ENCODE measurements at regions not wholly inside any gene's neighbourhood (a gene's known extent, or its start where the extent isn't known, plus 50 kb on each side); places are given as distances from the start of the nearest gene placed in this dataset.

DNA sequence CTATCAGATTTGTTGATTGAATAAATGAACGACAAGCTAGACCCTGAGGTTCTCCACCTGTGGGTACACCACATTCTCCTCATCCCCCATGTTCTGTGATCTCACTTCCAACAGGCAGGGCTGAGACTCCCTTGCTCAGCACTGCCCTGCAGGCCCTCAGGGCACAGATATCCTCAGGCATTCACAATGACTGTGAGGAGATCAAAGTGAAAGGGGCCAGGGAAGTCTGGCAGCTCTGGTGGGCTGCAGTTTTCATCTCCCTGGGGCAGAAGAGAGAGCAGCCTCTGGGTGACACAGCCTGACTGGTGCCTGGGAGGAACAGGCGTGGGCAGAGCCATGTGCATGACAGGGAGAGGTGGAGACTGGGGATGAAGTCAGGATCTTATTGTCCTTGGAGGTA lies 142.4 kb upstream of the C9orf72 start:
- TF ChIP-seq, protein P1, sequence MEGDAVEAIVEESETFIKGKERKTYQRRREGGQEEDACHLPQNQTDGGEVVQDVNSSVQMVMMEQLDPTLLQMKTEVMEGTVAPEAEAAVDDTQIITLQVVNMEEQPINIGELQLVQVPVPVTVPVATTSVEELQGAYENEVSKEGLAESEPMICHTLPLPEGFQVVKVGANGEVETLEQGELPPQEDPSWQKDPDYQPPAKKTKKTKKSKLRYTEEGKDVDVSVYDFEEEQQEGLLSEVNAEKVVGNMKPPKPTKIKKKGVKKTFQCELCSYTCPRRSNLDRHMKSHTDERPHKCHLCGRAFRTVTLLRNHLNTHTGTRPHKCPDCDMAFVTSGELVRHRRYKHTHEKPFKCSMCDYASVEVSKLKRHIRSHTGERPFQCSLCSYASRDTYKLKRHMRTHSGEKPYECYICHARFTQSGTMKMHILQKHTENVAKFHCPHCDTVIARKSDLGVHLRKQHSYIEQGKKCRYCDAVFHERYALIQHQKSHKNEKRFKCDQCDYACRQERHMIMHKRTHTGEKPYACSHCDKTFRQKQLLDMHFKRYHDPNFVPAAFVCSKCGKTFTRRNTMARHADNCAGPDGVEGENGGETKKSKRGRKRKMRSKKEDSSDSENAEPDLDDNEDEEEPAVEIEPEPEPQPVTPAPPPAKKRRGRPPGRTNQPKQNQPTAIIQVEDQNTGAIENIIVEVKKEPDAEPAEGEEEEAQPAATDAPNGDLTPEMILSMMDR (IDR thresholded peaks at IDR 0.05; ENCODE audit: low read length): no peak
- no peak for TF ChIP-seq EZH2 (IDR thresholded peaks at IDR 0.05; ENCODE audit: borderline replicate concordance, low read length)
